ENCODE measurements at regions not wholly inside any gene's neighbourhood (a gene's known extent, or its start where the extent isn't known, plus 50 kb on each side); places are given as distances from the start of the nearest gene placed in this dataset.

- TF ChIP-seq, protein P1, sequence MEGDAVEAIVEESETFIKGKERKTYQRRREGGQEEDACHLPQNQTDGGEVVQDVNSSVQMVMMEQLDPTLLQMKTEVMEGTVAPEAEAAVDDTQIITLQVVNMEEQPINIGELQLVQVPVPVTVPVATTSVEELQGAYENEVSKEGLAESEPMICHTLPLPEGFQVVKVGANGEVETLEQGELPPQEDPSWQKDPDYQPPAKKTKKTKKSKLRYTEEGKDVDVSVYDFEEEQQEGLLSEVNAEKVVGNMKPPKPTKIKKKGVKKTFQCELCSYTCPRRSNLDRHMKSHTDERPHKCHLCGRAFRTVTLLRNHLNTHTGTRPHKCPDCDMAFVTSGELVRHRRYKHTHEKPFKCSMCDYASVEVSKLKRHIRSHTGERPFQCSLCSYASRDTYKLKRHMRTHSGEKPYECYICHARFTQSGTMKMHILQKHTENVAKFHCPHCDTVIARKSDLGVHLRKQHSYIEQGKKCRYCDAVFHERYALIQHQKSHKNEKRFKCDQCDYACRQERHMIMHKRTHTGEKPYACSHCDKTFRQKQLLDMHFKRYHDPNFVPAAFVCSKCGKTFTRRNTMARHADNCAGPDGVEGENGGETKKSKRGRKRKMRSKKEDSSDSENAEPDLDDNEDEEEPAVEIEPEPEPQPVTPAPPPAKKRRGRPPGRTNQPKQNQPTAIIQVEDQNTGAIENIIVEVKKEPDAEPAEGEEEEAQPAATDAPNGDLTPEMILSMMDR (conservative IDR thresholded peaks at IDR 0.05) = no peak
- TF ChIP-seq ZFX (IDR thresholded peaks at IDR 0.05) = no peak
These were observed 50.0 kb upstream of the EPHA3 start for GRCh38 chr3:89057398-89057797.

Data from C4-2B (cell line).